B cell (primary cell): ENCODE measurements at regions not wholly inside any gene's neighbourhood (a gene's known extent, or its start where the extent isn't known, plus 50 kb on each side); places are given as distances from the start of the nearest gene placed in this dataset.

Experiments used
- EZH2 ChIP-seq: IDR thresholded peaks from 2 replicates; pipeline ENCODE4 v1.6.1; 2012; ENCODE audit warnings: borderline replicate concordance, low read depth, mild to moderate bottlenecking, moderate library complexity, low read length; ENCODE audit not compliant: insufficient read depth, poor library complexity, severe bottlenecking
- TF ChIP-seq, protein P1 (sequence below): fragments of 200-600 bp; IDR thresholded peaks from one replicate; pipeline ENCODE4 v1.8.0; 2022; ENCODE audit warnings: antibody characterized with exemption, mild to moderate bottlenecking

DNA sequence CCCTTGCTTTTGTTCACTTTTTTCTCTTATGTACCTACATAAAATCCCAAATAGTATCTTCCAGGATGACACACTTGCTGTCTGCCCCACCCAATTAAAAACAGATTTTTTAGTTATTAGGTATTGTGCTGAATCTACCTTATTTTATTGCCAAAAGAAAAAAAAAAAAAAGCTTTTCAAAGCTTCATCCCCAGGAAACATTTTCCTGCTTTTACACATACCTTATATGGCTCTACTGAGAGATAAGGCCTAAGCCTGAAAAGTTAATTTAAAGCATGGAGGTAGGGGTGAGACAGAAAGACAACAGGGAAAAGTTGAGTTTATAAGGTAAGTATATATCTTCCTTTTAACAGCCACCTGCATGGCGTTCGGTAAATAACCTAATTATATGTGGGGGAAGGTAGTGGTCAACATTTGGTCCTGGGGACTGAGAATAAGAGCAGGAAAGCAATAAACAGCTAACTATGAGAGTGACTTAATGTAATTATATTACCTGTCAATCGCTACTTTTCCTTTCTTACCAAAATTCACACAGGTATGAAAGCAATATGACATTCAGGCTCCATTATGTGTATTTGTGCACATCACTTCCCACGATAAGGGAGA is 54.6 kb upstream of the BOLA1 start:
- TF ChIP-seq, protein P1, sequence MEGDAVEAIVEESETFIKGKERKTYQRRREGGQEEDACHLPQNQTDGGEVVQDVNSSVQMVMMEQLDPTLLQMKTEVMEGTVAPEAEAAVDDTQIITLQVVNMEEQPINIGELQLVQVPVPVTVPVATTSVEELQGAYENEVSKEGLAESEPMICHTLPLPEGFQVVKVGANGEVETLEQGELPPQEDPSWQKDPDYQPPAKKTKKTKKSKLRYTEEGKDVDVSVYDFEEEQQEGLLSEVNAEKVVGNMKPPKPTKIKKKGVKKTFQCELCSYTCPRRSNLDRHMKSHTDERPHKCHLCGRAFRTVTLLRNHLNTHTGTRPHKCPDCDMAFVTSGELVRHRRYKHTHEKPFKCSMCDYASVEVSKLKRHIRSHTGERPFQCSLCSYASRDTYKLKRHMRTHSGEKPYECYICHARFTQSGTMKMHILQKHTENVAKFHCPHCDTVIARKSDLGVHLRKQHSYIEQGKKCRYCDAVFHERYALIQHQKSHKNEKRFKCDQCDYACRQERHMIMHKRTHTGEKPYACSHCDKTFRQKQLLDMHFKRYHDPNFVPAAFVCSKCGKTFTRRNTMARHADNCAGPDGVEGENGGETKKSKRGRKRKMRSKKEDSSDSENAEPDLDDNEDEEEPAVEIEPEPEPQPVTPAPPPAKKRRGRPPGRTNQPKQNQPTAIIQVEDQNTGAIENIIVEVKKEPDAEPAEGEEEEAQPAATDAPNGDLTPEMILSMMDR: no peak
- TF ChIP-seq EZH2: no peak
